BJ (cell line): ENCODE measurements at regions not wholly inside any gene's neighbourhood (a gene's known extent, or its start where the extent isn't known, plus 50 kb on each side); places are given as distances from the start of the nearest gene placed in this dataset.

ENCODE experiments used
- CTCF ChIA-PET: fragments of 350-600 bp; formaldehyde crosslinking; extraction: SDS; loops from one replicate; lab custom pipeline; 2021; ENCODE audit warnings: antibody characterized with exemption, inconsistent platforms; lab: Yijun Ruan, JAX
- POLR2A ChIA-PET: fragments of 300-600 bp; sonication (Branson Sonifier 250); formaldehyde crosslinking; extraction: SDS; loops from one replicate; lab custom pipeline; 2021; ENCODE audit warnings: antibody characterized with exemption; lab: Charles Lee
- DNase-seq: peaks from one replicate; pipeline ENCODE4 v3.0.0-alpha.2; 2011; ENCODE audit warnings: low read depth
- H3K27me3 ChIP-seq: 2 replicates; pipeline ENCODE4 v1.6.0; 2011; ENCODE audit warnings: low read length; ENCODE audit not compliant: control insufficient read depth, insufficient read depth
- H3K36me3 ChIP-seq: 2 replicates; pipeline ENCODE4 v1.5.1; 2011; ENCODE audit warnings: low read length; ENCODE audit not compliant: control insufficient read depth, insufficient read depth
- H3K4me3 ChIP-seq: 2 replicates; pipeline ENCODE4 v1.5.1; 2011; ENCODE audit warnings: low read depth, mild to moderate bottlenecking, control low read depth, low read length
- CTCF ChIP-seq: IDR thresholded peaks from 2 replicates; pipeline ENCODE4 v1.5.1; 2011; ENCODE audit warnings: low read depth, mild to moderate bottlenecking, control low read depth, inconsistent platforms, low read length, moderate library complexity; ENCODE audit not compliant: insufficient read depth

GRCh38 chr10:1920941-1921340 is 183.6 kb upstream of the ADARB2 start:
- ChIA-PET POLR2A (no interaction called here), CTCF (no interaction called here)
- TF ChIP-seq CTCF = no peak
- Histone ChIP-seq H3K27me3 (no peaks in the 10 kb centered on the region), H3K36me3 (no peaks in the 10 kb centered on the region), H3K4me3 (no peak overlapping the region)
- no peak for DNase-seq

- Histone ChIP-seq H3K4me3 (no peak overlapping the region), H3K27me3 (no peaks in the 10 kb centered on the region), H3K36me3 (no peaks in the 10 kb centered on the region)
- TF ChIP-seq CTCF = no peak
- ChIA-PET CTCF (no interaction called here), POLR2A (no interaction called here)
- no peak for DNase-seq
Observed at GRCh38 chr10:1920127-1920526, 182.8 kb upstream of the ADARB2 start.

- no peak overlapping the region for H3K4me3 ChIP-seq
- ChIA-PET CTCF (no interaction called here), POLR2A (no interaction called here)
- no peak for TF ChIP-seq CTCF
- DNase-seq = no peak
- H3K27me3 ChIP-seq = no peaks in the 10 kb centered on the region
- H3K36me3 ChIP-seq = no peaks in the 10 kb centered on the region
Observed at GRCh38 chr10:1911771-1912170, 174.4 kb upstream of the ADARB2 start.

DNA sequence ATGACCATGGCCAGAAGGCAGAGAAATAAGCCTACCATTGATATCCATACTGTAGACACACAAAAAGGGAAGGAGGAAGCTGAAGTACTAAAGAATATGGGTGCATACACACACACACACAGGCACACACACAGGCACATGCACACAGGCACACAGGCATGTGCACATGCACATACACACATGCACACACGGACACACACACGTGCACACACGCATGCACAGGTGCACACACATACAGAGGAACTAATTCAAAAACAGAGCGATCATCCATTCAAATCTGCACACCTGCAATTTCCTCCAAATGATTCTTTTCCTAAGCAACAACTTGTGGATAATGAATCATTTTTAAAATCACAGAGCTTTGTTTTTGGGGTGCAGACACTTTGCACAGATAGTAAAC is 166.7 kb upstream of the ADARB2 start:
- CTCF ChIA-PET = interaction anchor here (1.0 kb wide), 1 partner anchor 11 kb away, joined by 3 read pairs; no protein-coding TSS in a partner anchor

GRCh38 chr10:1896153-1896552 is 158.8 kb upstream of the ADARB2 start:
- no peak overlapping the region for H3K4me3 ChIP-seq
- no peaks in the 10 kb centered on the region for H3K36me3 ChIP-seq
- CTCF ChIA-PET = no interaction called here
- no peak for TF ChIP-seq CTCF
- DNase-seq = no peak
- H3K27me3 ChIP-seq = no peaks in the 10 kb centered on the region
- POLR2A ChIA-PET = no interaction called here

More for the DNA sequence above, 166.7 kb upstream of the ADARB2 start:
- H3K36me3 ChIP-seq = no peaks in the 10 kb centered on the region
- POLR2A ChIA-PET = no interaction called here
- TF ChIP-seq CTCF = no peak
- no peak overlapping the region for H3K4me3 ChIP-seq
- no peak for DNase-seq
- no peaks in the 10 kb centered on the region for H3K27me3 ChIP-seq
